SK-N-SH treated with all-trans-retinoic acid at 6 μM for 48 hours (cell line): ENCODE measurements at regions not wholly inside any gene's neighbourhood (a gene's known extent, or its start where the extent isn't known, plus 50 kb on each side); places are given as distances from the start of the nearest gene placed in this dataset.

Experiments used
- BACH2 ChIP-seq: fragments of 250-450 bp; sonication (Bioruptor Pico); IDR thresholded peaks from 2 replicates; pipeline ENCODE4 v1.9.0; 2021; ENCODE audit warnings: mild to moderate bottlenecking, borderline replicate concordance
- CREB5 ChIP-seq: fragments of 250-450 bp; sonication (Bioruptor Pico); IDR thresholded peaks from 2 replicates; pipeline ENCODE4 v1.5.1; 2020; ENCODE audit warnings: low read depth, mild to moderate bottlenecking, moderate library complexity
- ESRRG ChIP-seq: fragments of 250-450 bp; sonication (Bioruptor Pico); IDR thresholded peaks from 2 replicates; pipeline ENCODE4 v1.6.1; 2021; ENCODE audit warnings: mild to moderate bottlenecking
- GLIS3 ChIP-seq: fragments of 250-450 bp; sonication (Bioruptor Pico); IDR thresholded peaks from 2 replicates; pipeline ENCODE4 v1.5.0; 2020; ENCODE audit warnings: mild to moderate bottlenecking, moderate library complexity
- PATZ1 ChIP-seq: fragments of 250-450 bp; sonication (Bioruptor Pico); IDR thresholded peaks from 2 replicates; pipeline ENCODE4 v1.8.0; 2020; ENCODE audit warnings: mild to moderate bottlenecking, moderate library complexity, borderline replicate concordance
- PPARA ChIP-seq: fragments of 250-450 bp; sonication (Bioruptor Pico); IDR thresholded peaks from 2 replicates; pipeline ENCODE4 v1.5.0; 2020; ENCODE audit warnings: mild to moderate bottlenecking, borderline replicate concordance
- RARB ChIP-seq: fragments of 250-450 bp; sonication (Bioruptor Pico); IDR thresholded peaks from 2 replicates; pipeline ENCODE4 v1.8.0; 2021; ENCODE audit warnings: mild to moderate bottlenecking, moderate library complexity
- SNAI2 ChIP-seq: fragments of 250-450 bp; sonication (Bioruptor Pico); IDR thresholded peaks from 2 replicates; pipeline ENCODE4 v1.5.0; 2020; ENCODE audit warnings: mild to moderate bottlenecking, moderate library complexity
- ZC3H10 ChIP-seq: fragments of 250-450 bp; sonication (Bioruptor Pico); IDR thresholded peaks from 2 replicates; pipeline ENCODE4 v1.5.1; 2021; ENCODE audit warnings: mild to moderate bottlenecking, moderate library complexity
- ZNF70 ChIP-seq: fragments of 450-650 bp; formaldehyde crosslinking; IDR thresholded peaks from 2 replicates; pipeline ENCODE4 v1.5.0; 2020; ENCODE audit warnings: mild to moderate bottlenecking, moderate library complexity
- ZNF8 ChIP-seq: fragments of 450-650 bp; formaldehyde crosslinking; IDR thresholded peaks from 2 replicates; pipeline ENCODE4 v1.5.0; 2020; ENCODE audit warnings: mild to moderate bottlenecking, moderate library complexity

DNA sequence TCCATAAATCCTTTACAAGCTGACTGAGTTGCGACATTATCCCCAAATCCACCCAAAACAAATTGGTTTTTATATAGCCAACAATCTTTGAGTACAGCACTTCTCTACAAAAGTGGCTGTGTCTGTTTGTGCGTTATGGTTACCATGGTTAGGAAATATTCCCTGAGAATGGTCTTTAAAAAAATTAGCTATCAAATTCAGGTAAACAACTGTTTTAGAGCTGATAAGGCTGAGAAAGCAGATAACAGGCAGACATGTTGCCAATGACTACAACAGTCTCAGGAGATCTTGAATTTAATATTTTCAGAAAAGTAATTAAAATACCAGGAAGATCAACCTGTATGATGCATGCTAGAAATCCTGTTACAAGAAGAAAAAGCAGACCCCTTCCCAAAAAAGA, 248.0 kb downstream of the RASSF9 start:
- TF ChIP-seq BACH2 (CRISPR knock-in tag) (no peak), ZC3H10 (CRISPR knock-in tag) (no peak), CREB5 (CRISPR knock-in tag) (no peak), PATZ1 (CRISPR knock-in tag) (no peak), ZNF70 (CRISPR knock-in tag) (no peak), RARB (no peak), GLIS3 (CRISPR knock-in tag) (no peak), SNAI2 (CRISPR knock-in tag) (no peak), PPARA (CRISPR knock-in tag) (no peak), ZNF8 (no peak), ESRRG (CRISPR knock-in tag) (no peak)
